Islet precursor cell (in vitro differentiated cells): ENCODE measurements at regions not wholly inside any gene's neighbourhood (a gene's known extent, or its start where the extent isn't known, plus 50 kb on each side); places are given as distances from the start of the nearest gene placed in this dataset.
"Not testable (repeated sequence)": the region's sequence is repeated elsewhere in the genome, so short reads cannot be mapped to it uniquely, and the experiment has no call there.

ENCODE experiments used
- DNase-seq: peaks from one replicate; pipeline ENCODE4 v3.0.0-alpha.2; 2018

DNA sequence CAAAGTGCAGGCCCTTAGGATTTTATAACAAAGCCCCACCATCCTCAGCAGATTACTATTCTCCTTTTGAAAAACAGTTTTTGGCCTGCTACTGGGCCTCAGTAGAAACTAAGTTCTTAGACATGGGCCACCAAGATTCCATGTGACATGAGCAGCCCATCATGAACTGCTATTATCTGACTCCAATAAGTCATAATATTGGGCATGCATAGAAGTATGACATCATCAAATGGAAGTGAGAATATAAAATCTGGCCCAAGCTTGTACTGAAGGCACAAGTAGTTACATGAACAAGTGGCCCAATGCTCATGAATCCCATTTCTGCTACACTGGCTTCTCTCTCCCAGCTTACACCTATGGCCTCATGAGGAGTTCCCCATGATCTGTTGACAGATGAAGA is 404.8 kb downstream of the EPHA5 start:
- no peak for DNase-seq

DNA sequence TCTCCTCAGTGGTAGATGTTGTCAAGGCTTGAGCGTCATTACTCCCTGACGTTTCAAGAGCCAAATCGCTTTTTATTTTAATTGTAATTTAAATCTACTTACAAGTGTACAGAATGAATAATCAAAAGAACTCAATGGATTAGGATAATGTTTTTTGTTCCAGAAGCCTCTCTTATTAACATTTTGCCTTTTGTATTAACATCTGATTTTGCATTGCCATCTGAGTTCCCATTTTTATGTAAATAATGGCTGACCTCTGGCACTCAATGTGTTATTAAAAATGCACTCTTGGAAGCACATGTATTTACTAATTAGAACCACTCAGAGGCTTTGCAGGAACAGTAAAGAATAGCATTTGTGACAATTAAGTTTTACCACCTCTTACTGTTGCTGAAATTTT is 411.0 kb downstream of the EPHA5 start:
- no peak for DNase-seq

GRCh38 chr4:65250916-65251315 is 419.4 kb downstream of the EPHA5 start:
- DNase-seq = no peak

GRCh38 chr4:65249111-65249510 is 421.2 kb downstream of the EPHA5 start:
- DNase-seq = no peak

DNA sequence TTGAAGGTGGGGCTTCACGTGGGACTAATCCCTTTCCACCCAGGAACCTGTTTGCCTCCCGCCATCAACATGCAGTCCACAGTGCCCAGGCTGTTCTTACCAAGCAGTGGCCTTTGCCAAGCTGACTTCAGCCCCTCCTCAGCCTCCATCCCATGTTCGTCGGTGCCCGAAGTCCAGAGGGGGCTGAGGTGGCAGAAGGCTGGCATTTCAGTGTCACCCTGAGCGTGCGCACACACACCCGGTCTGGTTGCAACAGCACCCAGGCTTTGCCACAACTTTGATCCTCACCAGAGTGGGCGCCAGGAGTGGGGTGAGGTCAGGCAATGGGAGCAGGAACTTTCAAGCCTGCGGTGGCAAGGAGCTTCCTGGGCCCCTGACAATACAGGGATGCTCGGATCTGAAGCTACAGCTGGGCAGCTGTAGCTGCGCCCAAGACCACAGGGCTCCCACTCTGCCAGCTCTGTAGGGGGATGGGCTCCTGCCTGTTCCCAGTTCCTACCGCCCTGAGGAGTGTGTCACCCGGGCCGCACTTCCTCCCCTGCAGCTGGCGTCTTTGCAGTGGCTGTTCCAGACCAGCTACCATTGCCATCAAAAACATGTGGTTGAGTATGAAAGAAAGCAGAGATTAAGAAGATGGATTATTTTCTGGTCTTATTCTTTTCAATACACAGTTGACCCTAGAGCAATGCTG is 428.0 kb downstream of the EPHA5 start:
- DNase-seq = no peak

GRCh38 chr4:65241257-65241997 is 428.9 kb downstream of the EPHA5 start:
- DNase-seq = no peak

GRCh38 chr4:65234061-65234460 is 436.2 kb downstream of the EPHA5 start:
- DNase-seq = no peak

DNA sequence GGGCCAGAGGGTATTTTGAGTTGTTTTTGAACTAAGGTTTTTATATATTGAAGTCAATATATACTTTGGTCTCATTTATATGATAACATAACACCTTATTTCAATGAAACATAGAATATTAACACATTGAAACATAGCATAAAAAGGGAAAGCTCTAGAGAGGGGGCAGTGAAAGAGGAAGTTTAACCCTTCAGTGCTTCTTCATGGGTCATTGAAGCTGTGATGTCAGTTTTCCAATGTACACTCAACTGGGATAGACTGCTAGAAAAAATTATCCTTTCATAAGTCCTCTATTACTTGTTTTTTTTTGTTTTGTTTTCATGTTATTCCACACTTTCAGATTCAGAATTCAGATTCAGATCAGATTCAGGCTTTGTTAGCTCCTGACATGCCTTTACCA is 442.7 kb downstream of the EPHA5 start:
- DNase-seq = no peak

- no peak for DNase-seq
Measured at GRCh38 chr4:65223601-65224000, 446.7 kb downstream of the EPHA5 start.

DNA sequence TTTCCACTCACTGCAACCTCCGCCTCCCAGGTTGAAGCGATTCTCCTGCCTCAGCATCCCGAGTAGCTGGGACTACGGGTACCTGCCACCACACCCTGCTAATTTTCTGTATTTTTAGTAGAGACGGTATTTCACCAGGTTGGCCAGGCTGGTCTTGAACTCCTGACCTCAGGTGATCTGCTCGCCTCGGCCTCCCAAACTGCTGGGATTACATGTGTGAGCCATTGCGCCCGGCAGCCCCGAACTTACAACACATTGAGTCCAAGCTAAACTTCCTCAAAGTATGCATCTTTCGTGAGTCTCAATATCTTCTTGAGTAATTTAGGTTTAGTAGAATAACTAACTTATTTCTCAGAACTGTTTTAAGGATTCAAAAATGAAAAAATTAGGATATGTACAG is 447.2 kb downstream of the EPHA5 start:
- DNase-seq = not testable (repeated sequence)

- DNase-seq = no peak
Measured at GRCh38 chr4:65217179-65217578, 453.1 kb downstream of the EPHA5 start.

DNA sequence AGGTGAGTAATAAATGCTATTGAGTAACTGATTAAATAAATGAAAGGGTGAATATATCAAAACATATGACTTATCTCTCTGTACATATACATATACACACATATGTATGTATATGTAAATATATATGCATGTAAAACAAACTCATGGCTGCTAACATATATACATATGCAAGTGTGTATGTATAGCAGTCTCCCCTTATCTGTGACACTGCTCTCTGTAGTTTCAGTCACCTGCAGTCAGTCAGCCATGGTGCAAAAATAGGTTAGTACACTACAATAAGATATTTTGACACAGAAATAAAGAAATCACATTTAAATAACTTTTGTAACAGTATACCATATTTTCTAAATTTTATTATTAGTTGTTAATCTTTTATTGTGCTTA is 467.4 kb downstream of the EPHA5 start:
- no peak for DNase-seq

DNA sequence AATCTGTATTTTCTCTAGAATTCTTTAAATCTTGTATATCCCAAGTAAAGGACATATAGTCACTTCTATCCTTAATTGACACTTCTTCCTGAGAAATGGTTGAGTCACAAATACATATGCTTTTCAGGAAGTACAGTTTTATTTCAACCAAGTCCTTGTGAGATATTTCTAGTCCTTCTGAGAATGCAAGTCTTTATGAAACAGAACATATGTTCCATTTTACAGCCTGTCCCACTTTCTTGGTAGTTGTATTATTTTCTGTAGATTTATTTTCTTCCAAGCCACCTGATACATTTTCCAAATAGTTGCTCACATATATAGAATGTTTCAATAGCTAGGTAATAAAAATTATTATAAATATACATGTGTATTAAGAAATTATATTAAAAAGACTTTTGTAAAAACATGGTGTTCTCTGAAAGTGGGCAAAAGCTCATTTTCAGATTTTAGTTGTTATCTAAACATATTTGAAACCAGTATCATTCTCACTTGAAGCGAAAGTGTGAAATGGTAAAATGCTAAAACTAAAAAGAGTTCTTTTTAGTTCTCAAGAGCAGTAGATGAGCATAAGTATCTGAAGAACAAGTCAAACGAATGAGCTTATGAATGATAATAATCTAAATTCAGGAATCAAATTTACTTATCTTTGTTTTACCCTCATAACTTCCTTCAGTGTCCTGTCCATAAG is 468.0 kb downstream of the EPHA5 start:
- no peak for DNase-seq

DNA sequence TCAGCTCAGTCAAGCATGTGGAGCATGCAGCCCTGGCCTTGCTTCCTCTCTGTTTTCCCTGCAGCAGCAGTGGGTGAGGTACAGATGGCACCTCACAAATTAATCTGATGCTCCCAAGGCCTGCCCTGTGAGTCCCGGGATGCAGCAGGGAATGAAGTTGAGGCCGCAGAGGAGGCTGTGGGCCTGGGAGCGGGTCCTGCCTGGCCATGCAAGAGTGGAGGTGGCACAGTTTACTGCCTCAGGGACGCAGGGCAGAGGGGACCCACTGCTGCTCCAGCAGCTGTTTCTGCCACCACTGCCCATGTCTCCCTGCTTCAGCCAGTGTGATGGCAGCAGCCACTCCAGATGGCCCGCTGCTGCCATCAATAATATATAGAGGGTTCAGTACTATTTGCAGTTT is 474.6 kb downstream of the EPHA5 start:
- DNase-seq = no peak

- DNase-seq = no peak
Measured at GRCh38 chr4:65195002-65195401, 475.3 kb downstream of the EPHA5 start.

DNA sequence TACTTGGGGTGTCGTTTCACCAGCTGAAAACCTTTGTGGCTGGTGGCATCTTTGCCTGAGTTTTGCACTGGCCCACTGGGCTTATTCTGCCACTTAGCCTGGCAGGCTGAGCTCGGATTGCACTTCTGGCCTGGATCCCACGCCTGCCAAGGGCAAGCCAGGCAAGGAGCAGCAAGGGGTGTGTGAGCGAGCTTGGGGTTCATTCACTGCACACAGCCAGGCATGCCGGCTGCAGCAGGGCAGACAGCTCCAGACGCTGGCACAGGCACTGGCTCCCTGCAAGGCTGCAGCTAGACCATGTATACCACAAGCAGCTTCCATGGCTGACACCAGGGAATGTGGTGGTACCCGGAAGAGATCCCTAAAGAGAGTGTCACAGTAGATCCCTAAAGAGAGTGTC is 476.3 kb downstream of the EPHA5 start:
- no peak for DNase-seq

DNA sequence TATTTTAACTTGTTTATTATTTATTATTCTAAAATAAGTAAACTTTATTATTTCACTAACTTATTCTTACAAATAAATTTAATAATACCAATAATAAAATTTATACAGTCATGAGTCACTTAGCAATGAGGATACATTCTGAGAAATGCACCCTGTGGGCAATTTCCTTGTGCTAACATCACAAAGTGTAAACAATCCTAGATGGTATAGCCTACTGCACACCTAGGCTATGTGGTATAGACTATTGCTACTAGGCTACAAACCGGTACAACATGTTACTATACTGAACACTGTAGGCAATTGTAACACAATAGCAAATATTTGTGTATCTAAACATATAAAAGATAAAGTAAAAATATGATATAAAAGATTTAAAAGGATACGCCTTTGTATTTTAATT is 479.5 kb downstream of the EPHA5 start:
- no peak for DNase-seq

DNA sequence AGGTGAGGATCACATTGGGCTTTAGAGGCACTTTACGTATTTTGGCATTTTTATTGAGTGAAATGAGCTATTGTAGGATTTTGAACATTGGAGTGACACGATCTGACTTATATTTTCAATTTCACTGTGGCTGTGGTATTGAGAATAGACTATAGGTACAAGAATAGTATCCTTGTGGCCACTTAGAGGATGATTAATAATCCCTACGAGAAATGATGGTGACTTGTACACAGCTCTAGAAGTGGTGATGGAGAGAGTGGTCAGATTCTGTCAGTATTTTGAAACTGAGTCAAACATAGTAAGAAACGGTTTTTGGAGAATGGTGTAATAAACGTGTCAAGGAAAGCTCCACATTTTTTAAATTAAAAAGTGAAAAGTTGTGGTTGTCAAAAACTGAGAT is 494.7 kb downstream of the EPHA5 start:
- no peak for DNase-seq

- no peak for DNase-seq
Measured at GRCh38 chr4:65170768-65171514, 499.3 kb downstream of the EPHA5 start.

- DNase-seq = peak; percentile 52
Measured at GRCh38 chr4:65167719-65168118, 502.6 kb downstream of the EPHA5 start.

DNA sequence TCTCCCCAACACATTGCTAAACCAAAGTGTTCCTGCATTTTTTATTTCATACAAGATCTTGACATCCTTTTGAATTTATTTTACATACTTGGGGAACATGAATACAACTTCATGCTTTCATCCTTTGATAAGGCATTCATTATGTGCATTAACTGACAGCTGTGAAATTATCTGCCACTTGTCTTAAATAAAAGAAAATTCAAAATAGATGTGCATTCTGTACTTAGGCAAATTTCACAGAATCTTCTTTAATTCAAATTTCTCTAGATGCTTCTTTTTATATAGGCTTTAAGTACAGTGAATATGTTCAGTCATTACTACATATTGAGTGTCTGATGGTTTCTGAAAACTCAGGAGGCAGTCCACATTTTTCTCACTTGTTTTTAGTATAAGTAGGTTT is 518.1 kb downstream of the EPHA5 start:
- no peak for DNase-seq

GRCh38 chr4:65139998-65140397 is 530.3 kb downstream of the EPHA5 start:
- no peak for DNase-seq

GRCh38 chr4:65126200-65126599 is 544.1 kb downstream of the EPHA5 start:
- DNase-seq = no peak

DNA sequence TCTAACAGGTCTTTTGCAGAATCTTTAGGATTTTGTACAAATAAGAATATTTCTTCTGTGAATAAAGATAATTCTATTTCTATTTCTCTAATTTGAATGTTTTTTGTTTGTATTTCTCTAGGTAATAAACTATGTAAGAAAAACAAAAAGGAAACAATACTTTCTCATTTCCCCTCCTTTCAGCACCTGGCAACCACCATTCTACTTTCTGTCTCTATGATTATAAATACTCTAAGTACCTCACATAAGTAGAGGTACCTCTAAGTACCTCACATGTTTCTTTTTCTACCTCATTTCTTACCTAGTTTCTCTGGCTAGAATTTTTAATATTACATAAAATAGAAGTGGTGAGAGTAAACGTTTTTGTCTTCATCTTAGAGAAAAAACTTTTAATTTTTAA is 550.0 kb downstream of the EPHA5 start:
- no peak for DNase-seq
